Nephron progenitor cell (in vitro differentiated cells): ENCODE measurements at regions not wholly inside any gene's neighbourhood (a gene's known extent, or its start where the extent isn't known, plus 50 kb on each side); places are given as distances from the start of the nearest gene placed in this dataset.

Experiments
- DNase-seq: peaks from one replicate; pipeline ENCODE4 v3.0.0; 2021
- H3K27ac Mint-ChIP-seq: 2 replicates; pipeline ENCODE4 v1.8.0; 2021; ENCODE audit warnings: mild to moderate bottlenecking, moderate library complexity, mixed read lengths
- H3K27me3 Mint-ChIP-seq: 2 replicates; pipeline ENCODE4 v1.8.0; 2021; ENCODE audit warnings: mild to moderate bottlenecking, low read depth, mixed read lengths; ENCODE audit not compliant: poor library complexity
- H3K36me3 Mint-ChIP-seq: 2 replicates; pipeline ENCODE4 v1.8.0; 2021; ENCODE audit warnings: low read depth, mixed read lengths
- H3K4me1 Mint-ChIP-seq: 2 replicates; pipeline ENCODE4 v1.8.0; 2021; ENCODE audit warnings: mixed read lengths
- H3K4me3 Mint-ChIP-seq: 2 replicates; pipeline ENCODE4 v1.8.0; 2021; ENCODE audit warnings: mild to moderate bottlenecking, moderate library complexity, mixed read lengths
- H3K9me3 Mint-ChIP-seq: 2 replicates; pipeline ENCODE4 v1.8.0; 2021; ENCODE audit warnings: mild to moderate bottlenecking, moderate library complexity, mixed read lengths
- CTCF ChIP-seq: fragments of 200-600 bp; sonication (generic); IDR thresholded peaks from 2 replicates; pipeline ENCODE4 v1.5.0; 2021; ENCODE audit warnings: antibody characterized with exemption

GRCh38 chr4:108384544-108384943 is 215.8 kb upstream of the LEF1 start:
- H3K9me3 Mint-ChIP-seq, result peaks cover 14% of the 10 kb centered on the region
- peaks cover 6% of the 10 kb centered on the region for H3K27me3 Mint-ChIP-seq
- no peak for DNase-seq
- H3K4me3 Mint-ChIP-seq, result no peak overlapping the region
- peak overlapping the region; percentile 87 for H3K27ac Mint-ChIP-seq
- peaks cover 37% of the 10 kb centered on the region for H3K4me1 Mint-ChIP-seq
- TF ChIP-seq CTCF, result no peak
- no peaks in the 10 kb centered on the region for H3K36me3 Mint-ChIP-seq

GRCh38 chr4:108383157-108383556 is 214.4 kb upstream of the LEF1 start:
- no peaks in the 10 kb centered on the region for H3K36me3 Mint-ChIP-seq
- H3K27ac Mint-ChIP-seq, result peak overlapping the region; percentile 10
- no peak for DNase-seq
- H3K4me3 Mint-ChIP-seq, result no peak overlapping the region
- peaks cover 6% of the 10 kb centered on the region for H3K27me3 Mint-ChIP-seq
- TF ChIP-seq CTCF, result no peak
- H3K4me1 Mint-ChIP-seq, result peaks cover 38% of the 10 kb centered on the region
- peaks cover 14% of the 10 kb centered on the region for H3K9me3 Mint-ChIP-seq

- Mint-ChIP-seq H3K4me3 (no peak overlapping the region), H3K27ac (no peak overlapping the region), H3K9me3 (peaks cover 14% of the 10 kb centered on the region), H3K36me3 (no peaks in the 10 kb centered on the region), H3K27me3 (peaks cover 6% of the 10 kb centered on the region), H3K4me1 (peaks cover 42% of the 10 kb centered on the region)
- no peak for TF ChIP-seq CTCF
- DNase-seq, result no peak
These were observed 214.0 kb upstream of the LEF1 start for GRCh38 chr4:108382751-108383150.

GRCh38 chr4:108378164-108378563 is 209.4 kb upstream of the LEF1 start:
- no peak overlapping the region for H3K27ac Mint-ChIP-seq
- no peaks in the 10 kb centered on the region for H3K36me3 Mint-ChIP-seq
- peaks cover 44% of the 10 kb centered on the region for H3K4me1 Mint-ChIP-seq
- H3K9me3 Mint-ChIP-seq, result peaks cover 14% of the 10 kb centered on the region
- H3K4me3 Mint-ChIP-seq, result no peak overlapping the region
- TF ChIP-seq CTCF, result no peak
- no peak for DNase-seq
- peaks cover 3% of the 10 kb centered on the region for H3K27me3 Mint-ChIP-seq

- TF ChIP-seq CTCF, result no peak
These were observed 208.3 kb upstream of the LEF1 start for GRCh38 chr4:108377021-108377420.

GRCh38 chr4:108375434-108375833 is 206.7 kb upstream of the LEF1 start:
- Mint-ChIP-seq H3K27me3 (peaks cover 6% of the 10 kb centered on the region), H3K4me3 (no peak overlapping the region), H3K27ac (no peak overlapping the region), H3K4me1 (peaks cover 56% of the 10 kb centered on the region), H3K36me3 (no peaks in the 10 kb centered on the region), H3K9me3 (peaks cover 9% of the 10 kb centered on the region)
- no peak for DNase-seq
- TF ChIP-seq CTCF, result no peak

More at GRCh38 chr4:108377021-108377420, 208.3 kb upstream of the LEF1 start:
- no peak for DNase-seq
- no peaks in the 10 kb centered on the region for H3K36me3 Mint-ChIP-seq
- H3K4me1 Mint-ChIP-seq, result peaks cover 40% of the 10 kb centered on the region
- H3K27me3 Mint-ChIP-seq, result peaks cover 4% of the 10 kb centered on the region
- no peak overlapping the region for H3K4me3 Mint-ChIP-seq
- H3K27ac Mint-ChIP-seq, result no peak overlapping the region
- H3K9me3 Mint-ChIP-seq, result peaks cover 14% of the 10 kb centered on the region
